Hepatocyte (in vitro differentiated cells): ENCODE measurements at regions not wholly inside any gene's neighbourhood (a gene's known extent, or its start where the extent isn't known, plus 50 kb on each side); places are given as distances from the start of the nearest gene placed in this dataset.

Experiments used
- DNase-seq: peaks from one replicate; pipeline ENCODE4 v3.0.0-alpha.2; 2016; ENCODE audit warnings: low spot score
- H2AFZ ChIP-seq: fragments of 200-600 bp; sonication (generic); 2 replicates; pipeline ENCODE4 v1.6.0; 2016; ENCODE audit warnings: antibody characterized with exemption, mild to moderate bottlenecking
- H3K27ac ChIP-seq: fragments of 200-600 bp; sonication (generic); 2 replicates; pipeline ENCODE4 v1.5.1; 2016; ENCODE audit warnings: mild to moderate bottlenecking
- H3K27me3 ChIP-seq: fragments of 200-600 bp; sonication (generic); 2 replicates; pipeline ENCODE4 v1.6.1; 2016
- H3K36me3 ChIP-seq: fragments of 200-600 bp; sonication (generic); replicated peaks from 2 replicates; pipeline ENCODE4 v1.5.1; 2016; ENCODE audit warnings: low read depth; ENCODE audit not compliant: insufficient read depth
- H3K4me1 ChIP-seq: fragments of 200-600 bp; sonication (generic); 2 replicates; pipeline ENCODE4 v1.5.1; 2016; ENCODE audit warnings: mild to moderate bottlenecking, moderate library complexity; ENCODE audit not compliant: insufficient read depth
- H3K4me2 ChIP-seq: fragments of 200-600 bp; sonication (generic); 2 replicates; pipeline ENCODE4 v1.6.0; 2016
- H3K4me3 ChIP-seq: fragments of 200-600 bp; sonication (generic); 2 replicates; pipeline ENCODE4 v1.5.1; 2016; ENCODE audit warnings: mild to moderate bottlenecking
- H3K79me2 ChIP-seq: fragments of 200-600 bp; sonication (generic); 2 replicates; pipeline ENCODE4 v1.6.0; 2017; ENCODE audit warnings: mild to moderate bottlenecking
- H3K9me2 ChIP-seq: fragments of 200-600 bp; sonication (generic); replicated peaks from 2 replicates; pipeline ENCODE4 v1.6.0; 2017; ENCODE audit warnings: mild to moderate bottlenecking; ENCODE audit not compliant: insufficient read depth
- H3K9me3 ChIP-seq: fragments of 200-600 bp; sonication (generic); 2 replicates; pipeline ENCODE4 v1.5.1; 2016; ENCODE audit warnings: low read depth, mild to moderate bottlenecking
- H4K20me1 ChIP-seq: fragments of 200-600 bp; sonication (generic); 2 replicates; pipeline ENCODE4 v1.6.0; 2016; ENCODE audit warnings: mild to moderate bottlenecking; ENCODE audit not compliant: insufficient read depth, poor library complexity, severe bottlenecking
- EZH2 ChIP-seq: fragments of 200-600 bp; sonication (generic); IDR thresholded peaks from 2 replicates; pipeline ENCODE4 v1.6.1; 2016; ENCODE audit warnings: antibody characterized with exemption, mild to moderate bottlenecking, borderline replicate concordance
- EZH2phosphoT487 ChIP-seq: fragments of 200-600 bp; sonication (generic); IDR thresholded peaks from one replicate; pipeline ENCODE4 v1.6.1; 2018; ENCODE audit warnings: antibody characterized with exemption, mild to moderate bottlenecking, low read depth, moderate library complexity; ENCODE audit not compliant: unreplicated experiment, severe bottlenecking
- whole genome bisulfite sequencing: methylation state at CpG from one replicate; pipeline ENCODE4 v1.1.6; 2016; ENCODE audit warnings: low lambda C conversion rate; ENCODE audit errors: missing lambda C conversion rate; 5-methylcytosine and 5-hydroxymethylcytosine counted together
- TF ChIP-seq, protein P1 (sequence below): fragments of 200-600 bp; sonication (generic); IDR thresholded peaks from 2 replicates; pipeline ENCODE4 v1.5.1; 2016; ENCODE audit warnings: antibody characterized with exemption, mild to moderate bottlenecking; ENCODE audit not compliant: poor library complexity

DNA sequence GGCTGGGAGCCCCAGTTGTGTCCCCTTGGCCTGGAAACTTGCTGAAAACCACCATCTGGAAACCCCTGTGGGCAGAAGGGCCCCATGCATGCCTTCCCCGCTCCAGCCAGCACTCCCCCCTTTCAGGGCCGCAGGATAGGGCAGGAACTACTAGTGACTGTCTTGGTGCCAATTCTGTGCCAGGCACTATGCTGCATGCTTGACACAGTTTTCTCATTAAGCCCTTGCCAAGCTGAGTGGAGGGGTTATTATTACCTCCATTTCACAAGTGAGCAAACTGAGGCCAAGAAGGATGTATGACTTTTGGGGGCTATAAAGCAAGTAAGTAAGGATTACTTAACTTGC is 73.6 kb upstream of the PJA1 start:
- no peaks in the 10 kb centered on the region for H3K4me1 ChIP-seq
- H3K9me3 ChIP-seq = no peaks in the 10 kb centered on the region
- no peak for DNase-seq
- H3K27me3 ChIP-seq = no peaks in the 10 kb centered on the region
- H2AFZ ChIP-seq = no peak overlapping the region
- no peak overlapping the region for H3K27ac ChIP-seq
- no peaks in the 10 kb centered on the region for H3K79me2 ChIP-seq
- TF ChIP-seq, protein P1, sequence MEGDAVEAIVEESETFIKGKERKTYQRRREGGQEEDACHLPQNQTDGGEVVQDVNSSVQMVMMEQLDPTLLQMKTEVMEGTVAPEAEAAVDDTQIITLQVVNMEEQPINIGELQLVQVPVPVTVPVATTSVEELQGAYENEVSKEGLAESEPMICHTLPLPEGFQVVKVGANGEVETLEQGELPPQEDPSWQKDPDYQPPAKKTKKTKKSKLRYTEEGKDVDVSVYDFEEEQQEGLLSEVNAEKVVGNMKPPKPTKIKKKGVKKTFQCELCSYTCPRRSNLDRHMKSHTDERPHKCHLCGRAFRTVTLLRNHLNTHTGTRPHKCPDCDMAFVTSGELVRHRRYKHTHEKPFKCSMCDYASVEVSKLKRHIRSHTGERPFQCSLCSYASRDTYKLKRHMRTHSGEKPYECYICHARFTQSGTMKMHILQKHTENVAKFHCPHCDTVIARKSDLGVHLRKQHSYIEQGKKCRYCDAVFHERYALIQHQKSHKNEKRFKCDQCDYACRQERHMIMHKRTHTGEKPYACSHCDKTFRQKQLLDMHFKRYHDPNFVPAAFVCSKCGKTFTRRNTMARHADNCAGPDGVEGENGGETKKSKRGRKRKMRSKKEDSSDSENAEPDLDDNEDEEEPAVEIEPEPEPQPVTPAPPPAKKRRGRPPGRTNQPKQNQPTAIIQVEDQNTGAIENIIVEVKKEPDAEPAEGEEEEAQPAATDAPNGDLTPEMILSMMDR = no peak
- TF ChIP-seq EZH2 = no peak
- no peak for TF ChIP-seq EZH2phosphoT487
- H3K9me2 ChIP-seq = no peaks in the 10 kb centered on the region
- H3K4me3 ChIP-seq = no peak overlapping the region
- H3K4me2 ChIP-seq = no peak overlapping the region
- no peaks in the 10 kb centered on the region for H4K20me1 ChIP-seq
- 25% methylated on average over 2 of the region's 2 CpGs for WGBS
- no peaks in the 10 kb centered on the region for H3K36me3 ChIP-seq

GRCh38 chrX:69238114-69238886 is 73.0 kb upstream of the PJA1 start:
- Histone ChIP-seq H3K27me3 (no peaks in the 10 kb centered on the region), H3K36me3 (no peaks in the 10 kb centered on the region), H3K79me2 (no peaks in the 10 kb centered on the region), H3K9me3 (no peaks in the 10 kb centered on the region), H3K9me2 (no peaks in the 10 kb centered on the region), H3K4me1 (no peaks in the 10 kb centered on the region), H3K4me3 (no peak overlapping the region), H4K20me1 (no peaks in the 10 kb centered on the region), H3K4me2 (no peak overlapping the region), H2AFZ (no peak overlapping the region), H3K27ac (no peak overlapping the region)
- DNase-seq = no peak
- TF ChIP-seq, protein P1 = no peak
- TF ChIP-seq EZH2phosphoT487 (no peak), EZH2 (no peak)
- 83% methylated on average over 18 of the region's 18 CpGs for WGBS

DNA sequence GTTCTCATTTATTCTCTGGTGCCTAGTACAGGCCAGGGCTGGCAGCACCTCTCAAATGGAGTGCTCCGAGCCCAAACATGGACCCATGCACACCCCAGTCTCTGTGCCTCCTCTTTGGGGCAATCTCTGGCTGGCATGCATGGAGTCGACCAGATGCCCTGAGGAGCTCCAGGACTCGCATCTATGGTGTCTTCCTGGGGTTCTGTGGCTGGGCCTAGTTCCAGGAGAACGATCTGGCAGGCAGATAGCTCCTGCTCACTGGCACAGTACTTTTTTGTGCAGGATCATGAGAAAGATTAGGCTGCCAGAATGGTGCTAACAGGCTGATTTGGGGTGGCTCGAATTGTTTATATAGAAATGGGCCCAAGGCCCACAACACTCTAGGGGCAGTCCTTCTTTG is 72.0 kb upstream of the PJA1 start:
- no peaks in the 10 kb centered on the region for H3K79me2 ChIP-seq
- no peaks in the 10 kb centered on the region for H3K9me2 ChIP-seq
- no peaks in the 10 kb centered on the region for H3K9me3 ChIP-seq
- DNase-seq = no peak
- no peaks in the 10 kb centered on the region for H3K36me3 ChIP-seq
- H3K27ac ChIP-seq = no peak overlapping the region
- no peak overlapping the region for H2AFZ ChIP-seq
- no peak overlapping the region for H3K4me2 ChIP-seq
- no peak for TF ChIP-seq EZH2
- TF ChIP-seq EZH2phosphoT487 = no peak
- TF ChIP-seq, protein P1 = no peak
- H3K4me1 ChIP-seq = no peaks in the 10 kb centered on the region
- no peaks in the 10 kb centered on the region for H3K27me3 ChIP-seq
- no peaks in the 10 kb centered on the region for H4K20me1 ChIP-seq
- no peak overlapping the region for H3K4me3 ChIP-seq
- 67% methylated on average over 5 of the region's 5 CpGs for WGBS
